GM19043 (cell line): ENCODE measurements at regions not wholly inside any gene's neighbourhood (a gene's known extent, or its start where the extent isn't known, plus 50 kb on each side); places are given as distances from the start of the nearest gene placed in this dataset.
"Not testable (repeated sequence)": the region's sequence is repeated elsewhere in the genome, so short reads cannot be mapped to it uniquely, and the experiment has no call there.

Experiments
- ATAC-seq: cut with Tn5 transposase; IDR thresholded peaks from one replicate; pipeline ENCODE4 v1.9.1; 2021; ENCODE audit warnings: low read depth; ENCODE audit not compliant: unreplicated experiment

- no peak for ATAC-seq
Observed at GRCh38 chr2:101612019-101612418, 85.5 kb upstream of the MAP4K4 start.

- no peak for ATAC-seq
Observed at GRCh38 chr2:101610750-101611315, 86.7 kb upstream of the MAP4K4 start.

- ATAC-seq, result no peak
Observed at GRCh38 chr2:101609433-101609832, 88.1 kb upstream of the MAP4K4 start.

DNA sequence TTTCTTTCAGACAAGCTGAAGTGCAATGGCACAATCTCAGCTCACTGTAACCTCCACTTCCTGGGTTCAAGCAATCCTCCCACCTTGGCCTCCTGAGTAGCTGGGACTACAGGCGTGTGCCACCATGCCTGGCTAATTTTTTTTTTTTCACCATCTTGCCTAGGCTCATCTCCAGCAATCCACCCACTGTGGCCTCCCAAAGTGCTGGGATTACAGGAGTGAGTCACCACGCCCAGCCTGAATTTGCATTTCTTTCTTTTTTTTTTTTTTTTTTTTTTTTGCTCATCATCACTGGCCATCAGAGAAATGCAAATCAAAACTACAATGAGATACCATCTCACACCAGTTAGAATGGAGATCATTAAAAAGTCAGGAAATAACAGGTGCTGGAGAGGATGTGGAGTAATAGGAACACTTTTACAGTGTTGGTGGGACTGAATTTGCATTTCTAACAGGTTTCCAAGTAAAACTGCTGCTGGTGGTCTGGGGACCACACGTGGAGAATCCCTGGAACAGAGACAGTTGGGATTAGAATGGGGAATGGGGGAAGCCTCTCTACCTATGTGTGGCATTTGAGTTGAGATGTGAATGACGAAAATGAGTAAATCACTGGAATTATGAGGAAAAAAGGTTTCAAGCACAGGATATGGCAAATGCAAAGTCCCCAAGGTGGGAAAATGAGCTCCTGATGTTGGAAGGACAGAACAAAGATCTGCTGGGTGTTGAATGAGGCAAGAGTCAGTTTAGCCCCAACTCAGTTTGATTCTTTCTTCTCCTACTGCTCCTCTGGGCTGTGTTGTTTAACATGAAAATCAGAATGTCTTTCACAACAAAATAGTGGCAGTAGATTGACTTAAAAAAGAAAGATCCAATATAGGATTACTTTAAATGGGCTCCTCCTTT is 88.8 kb upstream of the MAP4K4 start:
- no peak for ATAC-seq

DNA sequence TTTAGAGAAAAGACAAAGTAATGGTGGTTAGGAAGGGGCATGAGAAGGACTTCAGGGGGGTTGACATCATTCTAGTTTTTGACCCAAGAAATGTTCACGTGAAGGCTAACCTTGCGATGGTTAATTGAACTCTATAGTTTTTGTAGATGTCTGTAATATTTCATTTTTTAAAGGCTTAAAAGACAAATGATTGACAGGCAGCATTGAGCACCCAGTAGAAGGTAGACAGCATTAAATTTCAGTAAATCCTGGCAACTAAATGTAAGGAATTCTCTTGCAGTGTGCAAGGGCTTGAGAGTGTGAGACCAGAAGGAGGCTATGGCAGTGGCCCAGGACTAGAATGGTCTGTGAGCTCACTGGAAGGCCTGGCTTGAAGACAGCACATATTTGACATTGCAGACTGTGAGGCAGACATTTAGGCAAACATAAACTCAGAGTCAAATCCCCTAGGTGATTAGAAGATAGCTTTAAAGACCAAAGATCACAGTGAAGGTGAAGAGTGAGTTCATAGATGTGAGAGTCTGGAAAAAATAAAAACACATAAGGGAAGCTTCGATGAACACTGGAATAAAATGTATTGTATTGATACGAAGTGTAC is 100.1 kb upstream of the MAP4K4 start:
- ATAC-seq, result no peak

DNA sequence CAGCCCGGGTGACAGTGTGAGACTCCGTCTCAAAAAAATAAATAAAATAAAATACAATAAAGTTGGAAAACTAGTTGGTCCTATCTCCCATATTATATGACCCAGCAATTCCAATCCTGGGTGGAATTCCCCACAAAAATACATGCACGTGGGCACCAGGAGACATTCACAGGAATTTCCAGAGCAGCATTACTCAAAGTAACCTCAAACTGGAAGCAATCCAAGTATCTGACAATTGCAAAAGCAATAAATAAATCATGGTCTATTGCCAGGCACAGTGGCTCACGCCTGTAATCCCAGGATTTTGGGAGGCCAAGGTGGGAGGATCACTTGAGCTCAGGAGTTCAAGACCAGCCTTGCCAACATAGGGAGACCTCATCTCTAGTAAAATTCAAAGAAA is 101.2 kb upstream of the MAP4K4 start:
- ATAC-seq, result no peak

DNA sequence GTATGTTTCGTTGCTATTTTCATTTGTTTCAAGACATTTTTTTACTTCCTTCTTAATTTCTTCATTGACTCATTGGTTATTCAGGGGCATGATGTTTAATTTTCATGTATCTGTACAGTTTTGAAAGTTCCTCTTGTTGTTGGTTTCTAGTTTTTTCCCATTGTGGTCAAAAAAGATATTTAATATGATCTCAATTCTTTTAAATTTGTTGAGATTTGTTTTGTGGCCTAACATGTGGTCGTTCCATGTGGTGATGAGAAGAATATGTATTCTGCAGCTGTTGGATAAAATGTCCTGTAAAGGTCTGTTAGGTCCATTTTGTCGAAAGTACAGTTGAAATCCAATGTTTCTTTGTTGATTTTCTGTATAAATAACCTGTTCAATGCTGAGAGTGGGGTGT is 110.3 kb upstream of the MAP4K4 start:
- no peak for ATAC-seq

- ATAC-seq, result no peak
Observed at GRCh38 chr2:101583861-101584260, 108.9 kb upstream of the RFX8 start.

DNA sequence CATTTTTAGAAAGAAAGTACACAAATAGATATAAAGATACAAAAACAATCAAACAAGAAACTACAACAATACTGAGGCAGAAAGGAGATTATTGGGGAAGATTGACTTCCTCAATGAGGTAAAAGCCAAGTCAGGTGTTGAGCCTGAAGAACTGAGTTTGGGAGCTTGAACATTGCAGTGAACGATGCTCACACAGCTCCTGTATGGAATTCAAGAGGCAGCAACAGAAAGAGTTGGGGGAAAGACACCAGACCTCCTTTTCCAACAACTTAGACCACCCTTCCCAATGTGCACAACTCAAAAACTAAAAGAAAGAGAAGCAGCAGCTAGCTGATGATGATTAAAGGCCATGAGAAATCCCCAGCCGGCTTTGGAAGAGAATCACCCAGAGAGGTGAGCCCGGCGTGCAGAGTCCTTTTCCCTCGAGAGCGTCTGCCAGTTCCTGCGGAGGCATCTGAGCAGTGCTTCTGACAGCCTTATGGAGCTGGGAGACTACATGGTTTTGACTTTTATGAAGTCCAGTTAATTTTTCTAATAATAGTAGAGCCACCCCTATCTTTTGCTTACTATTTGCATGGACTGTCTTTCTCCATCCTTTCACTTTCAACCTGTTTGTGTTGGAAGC is 106.9 kb upstream of the RFX8 start:
- no peak for ATAC-seq

DNA sequence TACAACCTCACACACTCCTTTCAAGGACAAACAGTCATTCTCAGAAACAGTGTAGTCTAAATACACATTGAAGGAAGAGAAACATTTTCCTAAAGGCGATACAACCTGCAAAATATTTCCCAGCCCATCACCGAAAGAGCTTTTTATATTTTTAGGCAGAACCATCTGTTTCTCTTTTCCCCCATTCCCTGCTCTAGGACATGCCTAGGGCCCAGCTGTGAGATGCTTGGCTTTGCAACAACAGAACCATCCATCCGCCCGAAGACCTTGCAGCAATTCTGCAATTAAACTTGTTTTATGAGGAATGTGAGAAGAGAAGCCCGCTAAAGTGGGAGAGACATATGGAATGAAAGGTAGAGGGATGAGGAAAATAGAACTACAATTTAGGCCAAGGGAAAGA is 105.6 kb upstream of the RFX8 start:
- ATAC-seq, result no peak

- no peak for ATAC-seq
Observed at GRCh38 chr2:101578671-101579070, 103.8 kb upstream of the RFX8 start.

GRCh38 chr2:101578135-101578534 is 103.2 kb upstream of the RFX8 start:
- ATAC-seq, result not testable (repeated sequence)

DNA sequence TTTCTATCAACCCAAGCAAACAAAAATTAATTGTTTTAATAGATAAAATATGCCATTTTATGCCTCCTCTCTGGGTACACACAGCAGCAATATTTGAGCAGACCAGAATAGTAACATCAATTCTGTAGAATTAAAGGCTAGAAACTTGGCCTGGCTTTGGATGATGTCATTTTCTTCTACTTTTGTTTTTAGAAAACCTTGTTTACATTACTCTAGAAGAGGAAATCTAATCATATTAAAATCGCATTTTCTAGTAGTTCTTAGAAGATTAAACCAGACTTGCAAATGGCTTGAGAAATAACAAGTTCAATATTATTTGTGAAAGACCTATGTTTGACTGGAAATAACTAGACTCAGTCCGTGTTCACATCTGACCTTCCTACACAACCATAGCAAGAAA is 102.3 kb upstream of the RFX8 start:
- no peak for ATAC-seq

DNA sequence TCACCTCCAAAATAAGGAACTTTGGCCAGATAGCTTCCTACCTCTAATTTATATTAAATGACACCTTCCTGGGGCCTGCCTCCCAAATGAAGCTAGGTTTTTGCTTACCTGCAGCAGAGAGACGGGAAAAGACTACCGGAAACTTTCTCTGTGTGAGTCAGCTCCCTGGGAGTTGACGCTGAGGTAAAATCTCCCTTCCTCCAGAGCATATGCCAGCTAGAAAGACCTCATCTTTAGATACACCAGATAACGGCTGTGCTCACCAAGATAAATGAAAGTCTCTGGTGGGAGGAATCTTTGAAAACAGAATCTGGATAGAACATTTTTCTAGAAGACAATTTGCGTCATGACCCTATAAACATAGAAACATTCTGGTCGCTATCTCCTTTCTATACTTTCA is 99.7 kb upstream of the RFX8 start:
- no peak for ATAC-seq

DNA sequence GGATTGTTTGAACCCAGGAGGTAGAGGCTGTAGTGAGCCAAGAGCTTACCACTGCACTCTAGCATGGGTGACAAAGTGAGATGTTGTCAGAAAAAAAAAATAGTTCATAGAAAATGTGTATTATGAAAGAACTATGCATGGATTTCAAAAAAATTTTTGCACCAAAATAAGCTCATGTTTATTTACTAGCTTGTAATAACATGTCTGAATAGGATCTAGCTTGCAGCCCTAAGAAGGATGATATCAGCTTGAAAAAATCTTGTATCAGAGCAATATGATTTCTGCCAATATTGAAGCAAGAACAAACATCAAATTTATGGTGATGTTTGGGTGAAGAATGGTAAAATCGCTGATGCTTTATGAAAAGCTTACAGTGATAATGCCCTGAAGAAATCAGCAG is 97.0 kb upstream of the RFX8 start:
- ATAC-seq, result no peak

GRCh38 chr2:101569886-101570520 is 95.1 kb upstream of the RFX8 start:
- ATAC-seq, result no peak

- no peak for ATAC-seq
Observed at GRCh38 chr2:101568969-101569368, 94.1 kb upstream of the RFX8 start.

GRCh38 chr2:101566632-101567228 is 91.8 kb upstream of the RFX8 start:
- ATAC-seq, result no peak

DNA sequence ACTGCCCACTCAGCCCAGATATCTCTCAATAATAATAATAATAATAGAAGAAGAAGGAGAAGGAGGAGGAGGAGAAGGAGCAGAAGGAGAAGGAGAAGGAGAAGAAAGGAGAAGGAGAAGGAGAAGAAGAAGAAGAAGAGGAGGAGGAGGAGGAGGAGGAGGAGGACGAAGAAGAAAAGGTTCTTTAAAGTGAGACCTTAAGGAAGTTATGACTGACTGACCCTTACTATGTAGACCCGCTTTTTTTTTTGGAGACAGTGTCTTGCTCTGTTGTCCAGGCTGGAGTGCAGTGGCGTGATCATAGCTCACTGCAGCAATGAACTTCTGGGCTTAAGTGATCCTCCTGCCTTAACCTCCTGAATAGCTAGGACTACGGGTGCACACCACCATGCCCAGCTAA is 88.9 kb upstream of the RFX8 start:
- no peak for ATAC-seq

- ATAC-seq, result no peak
Observed at GRCh38 chr2:101560780-101561315, 85.9 kb upstream of the RFX8 start.
